Neutrophil (primary cell): ENCODE measurements at regions not wholly inside any gene's neighbourhood (a gene's known extent, or its start where the extent isn't known, plus 50 kb on each side); places are given as distances from the start of the nearest gene placed in this dataset.

ENCODE experiments used
- H3K27ac ChIP-seq: fragments of 200-600 bp; sonication (generic); 2 replicates; pipeline ENCODE4 v1.5.1; 2016; ENCODE audit warnings: mild to moderate bottlenecking, moderate library complexity
- H3K27me3 ChIP-seq: fragments of 200-600 bp; sonication (generic); 2 replicates; pipeline ENCODE4 v1.6.0; 2016; ENCODE audit warnings: mild to moderate bottlenecking
- H3K36me3 ChIP-seq: fragments of 200-600 bp; sonication (generic); 2 replicates; pipeline ENCODE4 v1.5.1; 2017
- H3K4me1 ChIP-seq, 2 experiments: fragments of 200-600 bp in 1 of 2; sonication (generic) in 1 of 2; 1 replicate in 1 of 2; 2 replicates in 1 of 2; pipeline versions ENCODE4 v1.5.1 to v1.6.1; 2013 to 2016; ENCODE audit warnings: low read depth in 1 of 2, low read length in 1 of 2, mild to moderate bottlenecking in 1 of 2, moderate library complexity in 1 of 2; ENCODE audit not compliant: control insufficient read depth in 1 of 2, insufficient read depth in 1 of 2
- H3K4me3 ChIP-seq, 2 experiments: fragments of 200-600 bp in 1 of 2; sonication (generic) in 1 of 2; 1 replicate in 1 of 2; 2 replicates in 1 of 2; pipeline ENCODE4 v1.5.1; 2013 to 2016; ENCODE audit warnings: low read depth in 1 of 2, low read length in 1 of 2, mild to moderate bottlenecking in 1 of 2, moderate library complexity in 1 of 2
- H3K9me3 ChIP-seq: fragments of 200-600 bp; sonication (generic); 2 replicates; pipeline ENCODE4 v1.5.1; 2016
- CTCF ChIP-seq: fragments of 200-600 bp; sonication (generic); IDR thresholded peaks from 2 replicates; pipeline ENCODE4 v1.5.1; 2016; ENCODE audit warnings: antibody characterized with exemption

GRCh38 chr5:3391210-3391609 is 204.4 kb upstream of the IRX1 start:
- TF ChIP-seq CTCF = no peak
- Histone ChIP-seq H3K27me3 (no peaks in the 10 kb centered on the region), H3K27ac (no peak overlapping the region), H3K36me3 (no peaks in the 10 kb centered on the region), H3K9me3 (no peaks in the 10 kb centered on the region), H3K4me3 (no peak overlapping the region), H3K4me1 (no peaks in the 10 kb centered on the region)

DNA sequence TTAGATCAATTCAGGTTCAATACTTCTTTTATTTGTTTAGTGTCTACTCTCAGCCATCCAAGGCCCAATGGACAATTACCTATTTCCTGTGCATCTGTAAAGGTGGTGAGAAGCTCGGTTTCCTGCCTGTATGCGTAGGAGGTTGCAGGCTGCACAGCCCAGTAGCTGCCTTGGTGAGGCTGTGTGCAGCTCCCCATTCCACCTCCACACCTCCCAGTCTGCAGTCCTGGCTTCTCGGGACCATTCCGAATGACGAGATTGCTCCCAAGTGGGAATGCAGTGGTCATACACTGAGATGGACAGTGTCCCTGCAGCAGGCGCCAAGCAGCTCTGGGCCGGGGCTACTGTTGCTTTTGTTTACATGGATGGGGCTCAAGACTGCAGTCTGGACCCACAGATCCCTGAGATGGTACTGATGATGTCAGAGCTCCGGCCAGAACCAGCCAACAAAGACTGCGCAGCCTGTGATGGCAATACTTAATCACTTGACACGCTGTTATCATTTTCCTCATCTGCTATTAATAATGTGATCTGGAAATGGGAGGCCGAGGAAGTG is 206.1 kb upstream of the IRX1 start:
- TF ChIP-seq CTCF = no peak
- no peaks in the 10 kb centered on the region for H3K4me1 ChIP-seq
- H3K27ac ChIP-seq = no peak overlapping the region
- H3K27me3 ChIP-seq = no peaks in the 10 kb centered on the region
- no peaks in the 10 kb centered on the region for H3K9me3 ChIP-seq
- no peaks in the 10 kb centered on the region for H3K36me3 ChIP-seq
- no peak overlapping the region for H3K4me3 ChIP-seq

DNA sequence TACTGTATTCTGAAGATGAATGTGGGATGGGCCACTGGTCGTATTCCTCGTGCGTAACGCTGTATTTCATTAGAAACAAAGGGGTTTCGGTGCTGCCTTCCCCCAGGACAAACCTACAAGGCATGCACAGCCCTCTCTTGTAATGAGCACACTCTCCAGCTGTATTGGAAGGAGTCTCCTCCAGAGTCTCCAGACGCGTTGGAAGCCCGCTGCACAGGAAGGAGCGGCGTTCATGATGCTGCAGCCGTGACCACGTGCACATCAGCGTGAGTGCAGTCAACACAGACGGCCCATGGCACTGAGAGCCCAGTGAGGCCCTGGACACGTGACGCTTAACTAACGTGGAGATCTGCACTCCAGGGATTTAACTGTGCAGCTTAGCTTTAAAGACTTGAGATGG is 209.0 kb upstream of the IRX1 start:
- H3K9me3 ChIP-seq = no peaks in the 10 kb centered on the region
- H3K27me3 ChIP-seq = no peaks in the 10 kb centered on the region
- H3K4me1 ChIP-seq = no peaks in the 10 kb centered on the region
- no peak for TF ChIP-seq CTCF
- H3K27ac ChIP-seq = no peak overlapping the region
- H3K4me3 ChIP-seq = no peak overlapping the region
- H3K36me3 ChIP-seq = no peaks in the 10 kb centered on the region

DNA sequence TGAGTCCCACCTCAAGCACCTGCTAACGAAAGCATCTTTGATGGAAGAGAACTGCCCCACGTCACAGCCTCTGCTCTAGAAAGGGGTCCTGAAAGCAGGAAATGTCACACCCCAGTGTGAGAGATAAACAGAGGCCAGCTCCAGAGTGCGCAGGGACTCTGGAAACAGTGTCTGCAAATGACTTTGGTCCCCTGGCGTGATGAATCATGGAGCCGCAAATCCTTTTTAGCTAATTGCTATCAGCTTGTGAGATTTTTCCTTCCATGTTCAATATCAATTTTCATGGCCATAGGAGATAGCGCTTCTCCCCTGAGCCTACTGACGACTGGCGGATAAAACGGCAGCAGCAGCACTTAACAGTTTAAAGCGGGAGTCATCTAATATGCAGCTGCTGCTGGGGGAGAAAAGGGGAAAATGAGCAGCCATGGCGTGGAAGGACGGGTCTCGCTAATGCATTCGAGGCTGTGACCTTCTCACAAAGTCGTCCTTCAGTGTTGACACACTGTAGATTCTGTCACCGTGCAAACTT is 209.6 kb upstream of the IRX1 start:
- H3K4me3 ChIP-seq = no peak overlapping the region
- H3K9me3 ChIP-seq = no peaks in the 10 kb centered on the region
- H3K4me1 ChIP-seq = no peaks in the 10 kb centered on the region
- no peak for TF ChIP-seq CTCF
- H3K27me3 ChIP-seq = no peaks in the 10 kb centered on the region
- H3K27ac ChIP-seq = no peak overlapping the region
- H3K36me3 ChIP-seq = no peaks in the 10 kb centered on the region

- Histone ChIP-seq H3K27me3 (no peaks in the 10 kb centered on the region), H3K36me3 (no peaks in the 10 kb centered on the region), H3K4me3 (no peak overlapping the region), H3K27ac (no peak overlapping the region), H3K4me1 (no peaks in the 10 kb centered on the region), H3K9me3 (no peaks in the 10 kb centered on the region)
- TF ChIP-seq CTCF = no peak
Measured at GRCh38 chr5:3384531-3384930, 211.1 kb upstream of the IRX1 start.
